Right lobe of liver (tissue), 6 donors: ENCODE measurements at regions not wholly inside any gene's neighbourhood (a gene's known extent, or its start where the extent isn't known, plus 50 kb on each side); places are given as distances from the start of the nearest gene placed in this dataset.

Experiments
- ATAC-seq, 4 donors: fragments of 200-7000 bp; cut with Tn5 transposase; one replicate each; pipeline ENCODE4 v1.9.1; 2020; ENCODE audit warnings: mild to moderate bottlenecking in 4 of 4, moderate library complexity in 4 of 4
- DNase-seq, 3 donors: peaks; one replicate each; pipeline ENCODE4 v3.0.0-alpha.2; 2020
- H3K27ac ChIP-seq, 3 donors: fragments of 200-600 bp; one replicate each; pipeline ENCODE4 v1.8.0; 2022
- H3K27me3 ChIP-seq, 2 donors: fragments of 200-600 bp; one replicate each; pipeline ENCODE4 v1.8.0; 2022
- H3K36me3 ChIP-seq, 4 donors: fragments of 200-600 bp; sonication (generic) in 1 of 4; one replicate each; pipeline versions ENCODE4 v1.5.1 to v1.8.0; 2017 to 2022; ENCODE audit warnings: control low read depth in 1 of 4
- H3K4me1 ChIP-seq, 4 donors: fragments of 200-600 bp; sonication (generic) in 1 of 4; one replicate each; pipeline versions ENCODE4 v1.5.1 to v1.8.0; 2017 to 2022; ENCODE audit warnings: control low read depth in 1 of 4
- H3K4me3 ChIP-seq, 3 donors: fragments of 200-600 bp; one replicate each; pipeline ENCODE4 v1.8.0; 2022
- H3K9me3 ChIP-seq, 4 donors: fragments of 200-600 bp; sonication (generic) in 1 of 4; one replicate each; pipeline versions ENCODE4 v1.5.1 to v1.8.0; 2017 to 2022; ENCODE audit warnings: control low read depth in 1 of 4
- POLR2A ChIP-seq: fragments of 450-650 bp; IDR thresholded peaks from one replicate; pipeline ENCODE4 v1.6.1; 2017; ENCODE audit warnings: antibody characterized with exemption, mild to moderate bottlenecking
- WGBS: methylation state at CpG from one replicate; pipeline ENCODE4 v1.1.6; 2018; ENCODE audit warnings: low coverage, low lambda C conversion rate; ENCODE audit not compliant: insufficient coverage; ENCODE audit errors: missing lambda C conversion rate; 5-methylcytosine and 5-hydroxymethylcytosine counted together
- intact Hi-C, 2 donors: fragments of 100-400 bp; cut with DNase I; formaldehyde crosslinking; loops; one replicate each; pipeline versions ENCODE4 v1.11.2 to v1.14.1; 2022
- TF ChIP-seq, protein P1 (sequence below), 4 donors: fragments of 200-600 bp in 3 of 4; fragments of 450-650 bp in 1 of 4; IDR thresholded peaks; one replicate each; pipeline versions ENCODE4 v1.5.1 to v1.8.0; 2016 to 2022; ENCODE audit warnings: antibody characterized with exemption in 4 of 4, mild to moderate bottlenecking in 2 of 4
- donor health status: DM: no; HTN: yes; CAD: no.
- donor health status: DM: no; HTN: no; CAD: no.
- donor health status: DM: no; HTN: no; CAD: no.
- donor health status: DM: no; HTN: yes; CAD: no.
- donor health status: DM: no; HTN: yes; CAD: no.

DNA sequence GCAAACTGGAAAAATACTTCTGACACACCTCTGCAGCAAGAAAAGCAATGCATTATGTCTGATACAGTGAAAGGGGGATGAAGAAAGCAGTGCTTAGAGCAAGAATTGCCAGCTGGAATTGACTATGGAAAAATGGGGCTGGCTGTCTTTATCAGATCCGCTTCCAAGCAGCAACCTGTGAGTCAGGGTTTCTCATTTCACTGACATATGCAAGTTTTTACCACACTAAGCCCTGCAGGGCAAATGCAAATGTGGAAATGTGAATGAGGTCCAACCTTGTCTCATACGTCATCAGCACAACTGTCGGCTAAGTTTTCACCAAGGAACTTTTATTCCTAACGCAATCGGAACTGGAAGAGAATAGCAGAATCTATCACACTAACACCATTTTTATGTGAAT is 172.5 kb upstream of the GADL1 start:
- H3K4me1 ChIP-seq = no peaks in the 10 kb centered on the region
- H3K27me3 ChIP-seq = no peaks in the 10 kb centered on the region
- DNase-seq (no peak), ATAC-seq (no peak)
- intact Hi-C loops = no loop called here
- no peaks in the 10 kb centered on the region for H3K36me3 ChIP-seq
- TF ChIP-seq, protein P1, sequence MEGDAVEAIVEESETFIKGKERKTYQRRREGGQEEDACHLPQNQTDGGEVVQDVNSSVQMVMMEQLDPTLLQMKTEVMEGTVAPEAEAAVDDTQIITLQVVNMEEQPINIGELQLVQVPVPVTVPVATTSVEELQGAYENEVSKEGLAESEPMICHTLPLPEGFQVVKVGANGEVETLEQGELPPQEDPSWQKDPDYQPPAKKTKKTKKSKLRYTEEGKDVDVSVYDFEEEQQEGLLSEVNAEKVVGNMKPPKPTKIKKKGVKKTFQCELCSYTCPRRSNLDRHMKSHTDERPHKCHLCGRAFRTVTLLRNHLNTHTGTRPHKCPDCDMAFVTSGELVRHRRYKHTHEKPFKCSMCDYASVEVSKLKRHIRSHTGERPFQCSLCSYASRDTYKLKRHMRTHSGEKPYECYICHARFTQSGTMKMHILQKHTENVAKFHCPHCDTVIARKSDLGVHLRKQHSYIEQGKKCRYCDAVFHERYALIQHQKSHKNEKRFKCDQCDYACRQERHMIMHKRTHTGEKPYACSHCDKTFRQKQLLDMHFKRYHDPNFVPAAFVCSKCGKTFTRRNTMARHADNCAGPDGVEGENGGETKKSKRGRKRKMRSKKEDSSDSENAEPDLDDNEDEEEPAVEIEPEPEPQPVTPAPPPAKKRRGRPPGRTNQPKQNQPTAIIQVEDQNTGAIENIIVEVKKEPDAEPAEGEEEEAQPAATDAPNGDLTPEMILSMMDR (IDR thresholded peaks at IDR 0.05) = no peak
- no peak for TF ChIP-seq POLR2A
- WGBS = 77% methylated on average over 5 of the region's 5 CpGs
- no peak overlapping the region for H3K27ac ChIP-seq
- no peaks in the 10 kb centered on the region for H3K9me3 ChIP-seq
- no peak overlapping the region for H3K4me3 ChIP-seq

DNA sequence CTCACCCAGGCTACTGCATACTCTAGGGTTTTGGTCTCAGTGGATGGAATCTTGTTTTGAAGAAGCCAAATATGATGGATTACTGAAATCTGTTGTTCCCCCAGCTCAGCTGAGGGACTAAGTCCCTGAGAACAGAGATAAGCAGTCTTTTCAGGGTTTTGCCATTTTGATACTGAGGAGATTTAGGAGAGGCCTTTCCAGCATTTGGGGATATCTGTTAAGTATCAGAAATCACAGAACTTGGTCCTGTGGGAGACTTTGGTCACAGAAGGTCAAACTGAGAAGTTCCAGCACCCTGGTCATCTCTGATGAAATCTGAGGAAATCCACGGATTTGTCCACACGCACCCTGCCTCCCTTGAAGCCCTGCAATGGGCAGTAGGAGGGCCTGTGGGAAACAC is 181.0 kb upstream of the GADL1 start:
- H3K36me3 ChIP-seq = no peaks in the 10 kb centered on the region
- no peaks in the 10 kb centered on the region for H3K4me1 ChIP-seq
- intact Hi-C loops = no loop called here
- no CpG with 5 or more reads among the region's 2 CpGs for whole genome bisulfite sequencing
- no peaks in the 10 kb centered on the region for H3K27me3 ChIP-seq
- H3K4me3 ChIP-seq = no peak overlapping the region
- H3K9me3 ChIP-seq = no peaks in the 10 kb centered on the region
- no peak overlapping the region for H3K27ac ChIP-seq
- ATAC-seq (no peak), DNase-seq (no peak)
- TF ChIP-seq, protein P1 (IDR thresholded peaks at IDR 0.05) = no peak

DNA sequence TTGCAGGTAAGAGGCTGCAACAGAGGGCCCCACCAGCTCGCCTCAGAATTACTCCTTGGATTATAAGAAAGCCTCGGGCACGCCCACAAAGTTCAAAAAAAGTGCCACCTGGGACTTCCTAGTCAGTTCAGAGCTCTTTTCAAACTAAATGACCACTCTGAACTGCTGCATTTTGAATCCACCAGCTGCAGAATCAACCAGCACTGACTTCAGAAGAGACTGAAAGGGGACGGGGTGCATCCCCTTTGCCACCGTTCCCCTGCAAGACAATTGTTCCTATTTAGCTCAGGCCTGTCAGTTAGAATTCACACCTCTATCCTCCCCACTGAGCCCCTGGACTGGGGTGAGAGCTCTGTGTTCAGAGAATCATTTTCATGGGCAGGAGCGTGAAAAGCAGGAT is 181.4 kb upstream of the GADL1 start:
- Histone ChIP-seq H3K36me3 (no peaks in the 10 kb centered on the region), H3K9me3 (no peaks in the 10 kb centered on the region), H3K4me1 (no peaks in the 10 kb centered on the region), H3K4me3 (no peak overlapping the region), H3K27me3 (no peaks in the 10 kb centered on the region), H3K27ac (no peak overlapping the region)
- 83% methylated on average over 4 of the region's 6 CpGs for WGBS
- no peak for ATAC-seq
- TF ChIP-seq, protein P1 (IDR thresholded peaks at IDR 0.05) = no peak
- no peak for TF ChIP-seq POLR2A
- intact Hi-C loops = no loop called here
- DNase-seq = no peak

DNA sequence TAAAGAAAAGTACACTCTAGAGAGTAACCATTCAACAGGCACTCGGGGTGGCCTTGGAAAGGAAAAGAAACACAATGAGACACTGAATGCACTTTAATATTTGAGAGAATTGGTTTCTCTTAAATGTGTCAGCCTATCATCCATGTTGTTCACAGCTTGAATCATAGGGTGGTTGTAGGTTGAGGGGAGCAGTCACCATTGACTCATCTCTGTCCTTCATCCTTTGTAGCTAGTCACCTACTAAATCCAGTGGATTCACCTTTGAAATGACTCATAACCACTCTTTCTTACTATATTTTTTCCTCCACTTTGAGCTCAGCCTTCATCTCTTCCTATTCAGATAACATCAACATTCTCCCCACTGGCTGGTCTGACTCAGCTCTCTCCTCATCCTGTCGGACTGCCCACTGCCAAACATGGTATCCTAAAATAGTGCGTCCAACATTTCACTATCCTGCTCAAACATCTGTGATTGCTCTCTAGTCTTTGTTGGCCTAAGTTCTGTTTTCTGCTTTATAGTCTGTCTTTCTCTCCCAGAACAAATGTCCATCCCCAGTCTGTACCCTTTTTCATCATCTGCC is 182.7 kb upstream of the GADL1 start:
- whole genome bisulfite sequencing = 57% methylated on average over 3 of the region's 3 CpGs
- Histone ChIP-seq H3K27ac (no peak overlapping the region), H3K27me3 (no peaks in the 10 kb centered on the region), H3K9me3 (no peaks in the 10 kb centered on the region), H3K36me3 (no peaks in the 10 kb centered on the region), H3K4me1 (no peaks in the 10 kb centered on the region), H3K4me3 (no peak overlapping the region)
- intact Hi-C loops = no loop called here
- no peak for DNase-seq
- no peak for TF ChIP-seq POLR2A
- TF ChIP-seq, protein P1 (IDR thresholded peaks at IDR 0.05) = no peak
- no peak for ATAC-seq

DNA sequence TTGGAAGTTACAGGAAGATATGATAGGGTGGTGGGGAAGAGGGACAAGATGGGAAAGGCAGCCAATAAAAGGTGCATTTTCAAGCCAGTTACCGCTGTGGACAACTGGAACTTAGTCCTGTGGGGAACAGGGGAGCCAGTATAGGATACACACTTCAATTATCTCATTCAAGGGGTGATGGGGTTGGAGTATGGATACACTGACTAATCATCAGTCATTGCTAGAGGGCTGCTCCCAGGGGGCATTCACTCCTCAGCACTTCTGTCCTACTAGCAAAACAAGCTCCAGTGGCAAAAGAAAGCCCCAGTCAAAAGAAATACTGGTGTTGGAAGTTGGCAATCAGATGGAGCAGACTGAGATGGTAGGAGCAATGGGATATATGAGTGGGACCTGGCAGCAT is 183.4 kb upstream of the GADL1 start:
- DNase-seq = no peak
- WGBS = 83% methylated on average over 1 of the region's 1 CpG
- intact Hi-C loops = no loop called here

More for the DNA sequence above, 183.4 kb upstream of the GADL1 start:
- H3K4me1 ChIP-seq = no peaks in the 10 kb centered on the region
- H3K36me3 ChIP-seq = no peaks in the 10 kb centered on the region
- H3K27me3 ChIP-seq = no peaks in the 10 kb centered on the region
- TF ChIP-seq POLR2A = no peak
- TF ChIP-seq, protein P1 (IDR thresholded peaks at IDR 0.05) = no peak
- no peak overlapping the region for H3K27ac ChIP-seq
- no peaks in the 10 kb centered on the region for H3K9me3 ChIP-seq
- H3K4me3 ChIP-seq = no peak overlapping the region
- no peak for ATAC-seq
